ENCODE measurements at regions not wholly inside any gene's neighbourhood (a gene's known extent, or its start where the extent isn't known, plus 50 kb on each side); places are given as distances from the start of the nearest gene placed in this dataset.

- no peak for DNase-seq (ENCODE audit: extremely low read depth, low read depth)
These were observed 279.2 kb downstream of the NSG2 start for GRCh38 chr5:174324680-174325079.

GRCh38 chr5:174325431-174325830 lies 279.9 kb downstream of the NSG2 start:
- DNase-seq (ENCODE audit: extremely low read depth, low read depth) = no peak
- TF ChIP-seq CTCF (IDR thresholded peaks at IDR 0.05; ENCODE audit: low read depth, low read length) = no peak

More at GRCh38 chr5:174324680-174325079, 279.2 kb downstream of the NSG2 start:
- no peak for TF ChIP-seq CTCF (IDR thresholded peaks at IDR 0.05; ENCODE audit: low read depth, low read length)

GRCh38 chr5:174325961-174326360 lies 280.5 kb downstream of the NSG2 start:
- no peak for DNase-seq (ENCODE audit: extremely low read depth, low read depth)
- TF ChIP-seq CTCF (IDR thresholded peaks at IDR 0.05; ENCODE audit: low read depth, low read length) = no peak

- DNase-seq (ENCODE audit: extremely low read depth, low read depth) = no peak
- TF ChIP-seq CTCF (IDR thresholded peaks at IDR 0.05; ENCODE audit: low read depth, low read length) = no peak
These were observed 280.9 kb downstream of the NSG2 start for GRCh38 chr5:174326372-174326771.

- DNase-seq (ENCODE audit: extremely low read depth, low read depth) = no peak
- peak; percentile 72 for TF ChIP-seq CTCF (IDR thresholded peaks at IDR 0.05; ENCODE audit: low read depth, low read length)
These were observed 281.9 kb downstream of the NSG2 start for GRCh38 chr5:174327317-174327864.

- no peak for DNase-seq (ENCODE audit: extremely low read depth, low read depth)
- no peak for TF ChIP-seq CTCF (IDR thresholded peaks at IDR 0.05; ENCODE audit: low read depth, low read length)
These were observed 282.4 kb downstream of the NSG2 start for GRCh38 chr5:174327896-174328295.

GRCh38 chr5:174328631-174329299 lies 283.3 kb downstream of the NSG2 start:
- DNase-seq (ENCODE audit: extremely low read depth, low read depth) = no peak
- TF ChIP-seq CTCF (IDR thresholded peaks at IDR 0.05; ENCODE audit: low read depth, low read length) = no peak

Data from AG09319 (cell line).